ENCODE measurements at regions not wholly inside any gene's neighbourhood (a gene's known extent, or its start where the extent isn't known, plus 50 kb on each side); places are given as distances from the start of the nearest gene placed in this dataset.

- ATAC-seq (ENCODE audit: insufficient number of reproducible peaks, low FRiP score, low read depth): no peak
These were observed 152.6 kb downstream of the ZC3H11B start for GRCh38 chr1:219460081-219460895.

DNA sequence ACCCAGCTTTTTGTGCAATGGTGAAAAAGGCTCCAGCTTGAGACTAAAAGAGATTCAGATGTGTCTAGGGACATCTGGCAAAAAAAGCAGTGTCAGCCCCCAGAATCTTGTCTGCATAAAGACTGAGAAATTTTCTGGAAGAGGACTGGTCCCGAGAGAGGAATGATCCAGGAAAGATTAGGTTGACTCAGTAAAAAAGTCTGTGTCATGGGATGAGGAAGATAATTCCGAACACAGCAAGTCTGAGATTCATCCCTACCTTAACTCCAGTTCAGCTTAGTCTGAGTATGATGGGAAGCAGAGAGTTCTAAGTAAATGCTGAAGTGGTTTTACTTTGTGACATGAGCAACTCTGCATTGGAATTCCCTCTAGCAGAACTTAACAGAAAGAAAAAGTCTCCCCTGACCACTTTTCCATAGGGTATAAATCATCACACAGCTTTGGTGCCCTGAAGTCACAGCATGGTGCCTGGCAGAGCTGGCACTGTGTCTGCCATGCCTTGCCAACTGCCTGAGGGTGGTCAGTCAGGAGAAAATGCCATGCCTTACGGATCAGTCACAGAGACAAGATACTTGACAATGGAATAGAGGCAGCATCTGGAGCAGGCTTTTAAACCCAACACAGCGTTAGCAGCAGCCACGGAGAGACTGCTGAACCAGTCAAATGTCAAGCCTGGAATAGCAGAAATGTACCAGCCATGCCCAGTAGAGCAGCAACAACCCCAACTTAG lies 153.4 kb downstream of the ZC3H11B start:
- Histone ChIP-seq H3K4me1 (ENCODE audit: control insufficient read depth in 1 of 2, low read depth in 2 of 2) (no peaks in the 10 kb centered on the region), H3K27ac (no peak overlapping the region)

More at GRCh38 chr1:219460081-219460895, 152.6 kb downstream of the ZC3H11B start:
- H3K9me3 ChIP-seq: no peaks in the 10 kb centered on the region
- no peaks in the 10 kb centered on the region for H3K27me3 ChIP-seq (replicated peaks; ENCODE audit: insufficient read depth)
- no peak for DNase-seq (ENCODE audit: low spot score)
- H3K4me1 ChIP-seq (ENCODE audit: control insufficient read depth in 1 of 2, low read depth in 2 of 2): no peaks in the 10 kb centered on the region
- no peak overlapping the region for H3K27ac ChIP-seq
- no peaks in the 10 kb centered on the region for H3K36me3 ChIP-seq
- H3K4me3 ChIP-seq: no peak overlapping the region
- TF ChIP-seq CTCF (IDR thresholded peaks at IDR 0.05): no peak

DNA sequence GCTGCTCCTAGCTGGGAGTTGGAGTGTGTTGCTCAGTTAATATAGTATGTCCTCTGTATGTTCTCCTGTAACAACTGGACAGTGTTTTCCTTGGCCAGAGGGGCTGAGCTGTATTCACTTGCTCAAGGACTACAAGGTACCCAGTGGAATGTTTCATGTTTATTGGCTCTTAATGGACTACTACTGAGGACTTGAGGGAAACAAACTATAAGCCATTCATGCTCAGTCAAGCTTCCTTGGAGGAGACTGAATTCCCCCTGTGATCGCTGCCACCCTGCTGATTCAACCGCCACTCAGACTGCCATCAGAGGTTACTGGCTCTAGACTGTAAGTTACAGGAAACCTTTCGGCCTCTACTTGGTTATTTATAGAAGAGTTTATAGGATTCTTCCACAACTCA lies 166.6 kb downstream of the ZC3H11B start:
- no peaks in the 10 kb centered on the region for H3K9me3 ChIP-seq
- TF ChIP-seq CTCF (IDR thresholded peaks at IDR 0.05): no peak
- no peaks in the 10 kb centered on the region for H3K27me3 ChIP-seq (replicated peaks; ENCODE audit: insufficient read depth)
- no peak overlapping the region for H3K4me3 ChIP-seq
- no peak overlapping the region for H3K27ac ChIP-seq
- no peak for ATAC-seq (ENCODE audit: insufficient number of reproducible peaks, low FRiP score, low read depth)
- no peak for DNase-seq (ENCODE audit: low spot score)
- H3K4me1 ChIP-seq (ENCODE audit: control insufficient read depth in 1 of 2, low read depth in 2 of 2): no peaks in the 10 kb centered on the region
- H3K36me3 ChIP-seq: no peaks in the 10 kb centered on the region

More for the DNA sequence above, 153.4 kb downstream of the ZC3H11B start:
- no peak for TF ChIP-seq CTCF (IDR thresholded peaks at IDR 0.05)
- no peak overlapping the region for H3K4me3 ChIP-seq
- H3K9me3 ChIP-seq: no peaks in the 10 kb centered on the region
- ATAC-seq (ENCODE audit: insufficient number of reproducible peaks, low FRiP score, low read depth): no peak
- no peaks in the 10 kb centered on the region for H3K36me3 ChIP-seq
- H3K27me3 ChIP-seq (replicated peaks; ENCODE audit: insufficient read depth): no peaks in the 10 kb centered on the region
- DNase-seq (ENCODE audit: low spot score): no peak

- Histone ChIP-seq H3K4me1 (ENCODE audit: control insufficient read depth in 1 of 2, low read depth in 2 of 2) (no peaks in the 10 kb centered on the region), H3K27me3 (replicated peaks; ENCODE audit: insufficient read depth) (no peaks in the 10 kb centered on the region), H3K27ac (no peak overlapping the region), H3K9me3 (no peaks in the 10 kb centered on the region), H3K36me3 (no peaks in the 10 kb centered on the region), H3K4me3 (no peak overlapping the region)
- DNase-seq (ENCODE audit: low spot score): no peak
- ATAC-seq (ENCODE audit: insufficient number of reproducible peaks, low FRiP score, low read depth): no peak
- no peak for TF ChIP-seq CTCF (IDR thresholded peaks at IDR 0.05)
These were observed 167.0 kb downstream of the ZC3H11B start for GRCh38 chr1:219445864-219446263.

DNA sequence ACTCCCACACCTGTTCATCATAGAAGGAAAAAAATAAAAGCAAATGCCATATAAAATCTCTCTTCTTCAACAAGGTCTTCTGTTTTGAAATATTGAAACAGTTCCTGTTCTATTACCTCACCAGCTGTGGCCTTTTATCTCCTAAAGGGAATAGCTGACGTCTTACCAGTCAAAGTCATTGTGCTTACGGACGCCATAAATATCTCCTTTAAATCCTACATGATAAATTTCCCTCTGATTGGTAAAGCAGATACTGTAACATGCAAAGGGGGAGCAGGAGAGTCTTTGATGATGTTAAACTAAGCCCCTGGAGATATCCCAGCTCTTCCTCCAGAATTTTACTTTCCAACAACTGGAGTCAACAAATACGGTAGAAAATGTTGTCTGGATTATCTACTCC lies 168.4 kb downstream of the ZC3H11B start:
- no peak for ATAC-seq (ENCODE audit: insufficient number of reproducible peaks, low FRiP score, low read depth)
- no peak for DNase-seq (ENCODE audit: low spot score)

More for the DNA sequence above, 168.4 kb downstream of the ZC3H11B start:
- no peaks in the 10 kb centered on the region for H3K36me3 ChIP-seq
- no peak overlapping the region for H3K27ac ChIP-seq
- no peaks in the 10 kb centered on the region for H3K4me1 ChIP-seq (ENCODE audit: control insufficient read depth in 1 of 2, low read depth in 2 of 2)
- H3K27me3 ChIP-seq (replicated peaks; ENCODE audit: insufficient read depth): no peaks in the 10 kb centered on the region
- no peaks in the 10 kb centered on the region for H3K9me3 ChIP-seq
- H3K4me3 ChIP-seq: no peak overlapping the region
- no peak for TF ChIP-seq CTCF (IDR thresholded peaks at IDR 0.05)

All from thoracic aorta (tissue), 2 donors.